Neural progenitor cell (in vitro differentiated cells): ENCODE measurements at regions not wholly inside any gene's neighbourhood (a gene's known extent, or its start where the extent isn't known, plus 50 kb on each side); places are given as distances from the start of the nearest gene placed in this dataset.

ENCODE experiments used
- DNase-seq: peaks from one replicate; pipeline ENCODE4 v3.0.0-alpha.2; 2016; ENCODE audit warnings: low spot score
- H2AFZ ChIP-seq: fragments of 200-600 bp; sonication (generic); replicated peaks from 2 replicates; pipeline ENCODE4 v1.6.1; 2016; ENCODE audit warnings: antibody characterized with exemption
- H3F3A ChIP-seq: fragments of 200-600 bp; sonication (generic); 2 replicates; pipeline ENCODE4 v1.6.1; 2016; ENCODE audit warnings: antibody characterized with exemption, low read depth
- H3K27ac ChIP-seq: fragments of 200-600 bp; sonication (generic); 2 replicates; pipeline ENCODE4 v1.5.1; 2016; ENCODE audit warnings: mild to moderate bottlenecking
- H3K27me3 ChIP-seq: fragments of 200-600 bp; sonication (generic); 2 replicates; pipeline ENCODE4 v1.6.1; 2016; ENCODE audit warnings: mild to moderate bottlenecking, moderate library complexity
- H3K36me3 ChIP-seq: fragments of 200-600 bp; sonication (generic); 2 replicates; pipeline ENCODE4 v1.5.1; 2016
- H3K4me1 ChIP-seq: fragments of 200-600 bp; sonication (generic); 2 replicates; pipeline ENCODE4 v1.6.1; 2016; ENCODE audit warnings: mixed run types
- H3K4me2 ChIP-seq: fragments of 200-600 bp; sonication (generic); 2 replicates; pipeline ENCODE4 v1.6.1; 2016
- H3K4me3 ChIP-seq: fragments of 200-600 bp; sonication (generic); 2 replicates; pipeline ENCODE4 v1.5.1; 2016
- H3K79me2 ChIP-seq: fragments of 200-600 bp; sonication (generic); 2 replicates; pipeline ENCODE4 v1.6.1; 2016; ENCODE audit warnings: low read depth
- H3K9ac ChIP-seq: fragments of 200-600 bp; sonication (generic); 2 replicates; pipeline ENCODE4 v1.6.1; 2016
- H3K9me3 ChIP-seq: fragments of 200-600 bp; sonication (generic); 2 replicates; pipeline ENCODE4 v1.5.1; 2016; ENCODE audit warnings: low read depth
- H4K20me1 ChIP-seq: fragments of 200-600 bp; sonication (generic); 2 replicates; pipeline ENCODE4 v1.6.1; 2016; ENCODE audit warnings: low read depth
- H3K27ac Mint-ChIP-seq: 3 replicates; pipeline ENCODE4 v1.8.0; 2021; ENCODE audit warnings: mixed read lengths
- H3K27me3 Mint-ChIP-seq: 2 replicates; pipeline ENCODE4 v1.8.0; 2022; ENCODE audit warnings: low read depth, mild to moderate bottlenecking, inconsistent platforms, moderate library complexity, mixed read lengths; ENCODE audit not compliant: insufficient read depth
- H3K36me3 Mint-ChIP-seq: 3 replicates; pipeline ENCODE4 v1.8.0; 2021; ENCODE audit warnings: mixed read lengths
- H3K4me1 Mint-ChIP-seq: 3 replicates; pipeline ENCODE4 v1.8.0; 2021; ENCODE audit warnings: mixed read lengths
- H3K4me3 Mint-ChIP-seq: 3 replicates; pipeline ENCODE4 v1.8.0; 2021; ENCODE audit warnings: mild to moderate bottlenecking, moderate library complexity, mixed read lengths
- H3K9me3 Mint-ChIP-seq: 3 replicates; pipeline ENCODE4 v1.8.0; 2020; ENCODE audit warnings: mixed read lengths
- CTCF ChIP-seq: fragments of 200-600 bp; sonication (generic); IDR thresholded peaks from 2 replicates; pipeline ENCODE4 v1.5.1; 2017; ENCODE audit warnings: antibody characterized with exemption, mild to moderate bottlenecking
- EZH2 ChIP-seq: fragments of 200-600 bp; sonication (generic); IDR thresholded peaks from 2 replicates; pipeline ENCODE4 v1.6.1; 2017; ENCODE audit warnings: antibody characterized with exemption, mild to moderate bottlenecking, moderate library complexity
- EZH2phosphoT487 ChIP-seq: fragments of 200-600 bp; sonication (generic); IDR thresholded peaks from 2 replicates; pipeline ENCODE4 v1.6.1; 2017; ENCODE audit warnings: antibody characterized with exemption

- no peaks in the 10 kb centered on the region for H3K36me3 ChIP-seq
- H3K4me3 ChIP-seq: no peak overlapping the region
- no peak overlapping the region for H3K9ac ChIP-seq
- H3F3A ChIP-seq: peaks cover 8% of the 10 kb centered on the region
- no peak overlapping the region for H3K27ac ChIP-seq
- no peak overlapping the region for H3K4me2 ChIP-seq
- no peaks in the 10 kb centered on the region for H4K20me1 ChIP-seq
- H3K27me3 ChIP-seq: no peaks in the 10 kb centered on the region
- TF ChIP-seq EZH2phosphoT487: no peak
- TF ChIP-seq EZH2: no peak
- no peak for TF ChIP-seq CTCF
- H3K9me3 ChIP-seq: no peaks in the 10 kb centered on the region
- Mint-ChIP-seq H3K27ac (no peak overlapping the region), H3K27me3 (peaks cover 2% of the 10 kb centered on the region), H3K4me3 (no peak overlapping the region), H3K9me3 (peaks cover 2% of the 10 kb centered on the region), H3K4me1 (peaks cover 13% of the 10 kb centered on the region), H3K36me3 (no peaks in the 10 kb centered on the region)
- H3K79me2 ChIP-seq: no peaks in the 10 kb centered on the region
- DNase-seq: no peak
- H3K4me1 ChIP-seq: peaks cover 8% of the 10 kb centered on the region
- no peak overlapping the region for H2AFZ ChIP-seq
Measured at GRCh38 chr10:33390046-33390445, 55.6 kb upstream of the NRP1 start.

GRCh38 chr10:33388785-33389184, 54.3 kb upstream of the NRP1 start:
- no peak for DNase-seq
- Histone ChIP-seq H4K20me1 (no peaks in the 10 kb centered on the region), H3K9me3 (no peaks in the 10 kb centered on the region), H3K9ac (no peak overlapping the region), H2AFZ (no peak overlapping the region), H3F3A (peaks cover 8% of the 10 kb centered on the region), H3K27ac (no peak overlapping the region), H3K4me3 (no peak overlapping the region), H3K27me3 (no peaks in the 10 kb centered on the region), H3K4me2 (no peak overlapping the region), H3K36me3 (no peaks in the 10 kb centered on the region), H3K4me1 (peaks cover 8% of the 10 kb centered on the region), H3K79me2 (no peaks in the 10 kb centered on the region)
- no peak overlapping the region for H3K4me3 Mint-ChIP-seq
- no peaks in the 10 kb centered on the region for H3K36me3 Mint-ChIP-seq
- no peak overlapping the region for H3K27ac Mint-ChIP-seq
- peaks cover 2% of the 10 kb centered on the region for H3K27me3 Mint-ChIP-seq
- H3K4me1 Mint-ChIP-seq: peaks cover 13% of the 10 kb centered on the region
- TF ChIP-seq EZH2phosphoT487 (no peak), EZH2 (no peak), CTCF (no peak)
- peaks cover 2% of the 10 kb centered on the region for H3K9me3 Mint-ChIP-seq

GRCh38 chr10:33388382-33388781, 53.9 kb upstream of the NRP1 start:
- peaks cover 8% of the 10 kb centered on the region for H3F3A ChIP-seq
- no peak for TF ChIP-seq EZH2
- no peak for TF ChIP-seq CTCF
- TF ChIP-seq EZH2phosphoT487: no peak
- Mint-ChIP-seq H3K4me3 (no peak overlapping the region), H3K36me3 (no peaks in the 10 kb centered on the region), H3K27ac (no peak overlapping the region), H3K9me3 (peaks cover 2% of the 10 kb centered on the region), H3K27me3 (peaks cover 2% of the 10 kb centered on the region), H3K4me1 (peaks cover 13% of the 10 kb centered on the region)
- no peaks in the 10 kb centered on the region for H3K36me3 ChIP-seq
- H3K9ac ChIP-seq: no peak overlapping the region
- H3K79me2 ChIP-seq: no peaks in the 10 kb centered on the region
- peaks cover 8% of the 10 kb centered on the region for H3K4me1 ChIP-seq
- no peak overlapping the region for H2AFZ ChIP-seq
- H3K27me3 ChIP-seq: no peaks in the 10 kb centered on the region
- H3K9me3 ChIP-seq: no peaks in the 10 kb centered on the region
- H3K27ac ChIP-seq: no peak overlapping the region
- no peaks in the 10 kb centered on the region for H4K20me1 ChIP-seq
- no peak for DNase-seq
- no peak overlapping the region for H3K4me3 ChIP-seq
- H3K4me2 ChIP-seq: no peak overlapping the region

GRCh38 chr10:33387720-33388119, 53.3 kb upstream of the NRP1 start:
- H3K27ac Mint-ChIP-seq: no peak overlapping the region
- no peak overlapping the region for H2AFZ ChIP-seq

More at GRCh38 chr10:33387720-33388119, 53.3 kb upstream of the NRP1 start:
- Histone ChIP-seq H3K4me3 (no peak overlapping the region), H3K27ac (no peak overlapping the region), H4K20me1 (no peaks in the 10 kb centered on the region), H3K79me2 (no peaks in the 10 kb centered on the region), H3K36me3 (no peaks in the 10 kb centered on the region), H3K4me2 (no peak overlapping the region), H3K9me3 (no peaks in the 10 kb centered on the region), H3K27me3 (no peaks in the 10 kb centered on the region), H3K9ac (no peak overlapping the region), H3K4me1 (peaks cover 8% of the 10 kb centered on the region), H3F3A (peaks cover 8% of the 10 kb centered on the region)
- Mint-ChIP-seq H3K9me3 (peaks cover 2% of the 10 kb centered on the region), H3K4me1 (peaks cover 19% of the 10 kb centered on the region), H3K4me3 (no peak overlapping the region), H3K36me3 (no peaks in the 10 kb centered on the region), H3K27me3 (peaks cover 2% of the 10 kb centered on the region)
- no peak for TF ChIP-seq CTCF
- no peak for TF ChIP-seq EZH2
- no peak for TF ChIP-seq EZH2phosphoT487
- DNase-seq: no peak
